ENCODE measurements at regions not wholly inside any gene's neighbourhood (a gene's known extent, or its start where the extent isn't known, plus 50 kb on each side); places are given as distances from the start of the nearest gene placed in this dataset.
"Not testable (repeated sequence)": the region's sequence is repeated elsewhere in the genome, so short reads cannot be mapped to it uniquely, and the experiment has no call there.

GRCh38 chr3:14000556-14000955 is 120.7 kb upstream of the WNT7A start:
- TF ChIP-seq JUND (IDR thresholded peaks at IDR 0.05; ENCODE audit: low read depth) = no peak
- in situ Hi-C loops (cut with HindIII; ENCODE audit: low pct_unique_long_range_greater_than_20kb, low sequenced_read_pairs) = no loop called here
- DNase-seq (ENCODE audit: low read depth in 1 of 2, low spot score in 1 of 2) = no peak

- in situ Hi-C loops (cut with HindIII; ENCODE audit: low pct_unique_long_range_greater_than_20kb, low sequenced_read_pairs) = no loop called here
- DNase-seq (ENCODE audit: low read depth in 1 of 2, low spot score in 1 of 2) = no peak
- no peak for TF ChIP-seq JUND (IDR thresholded peaks at IDR 0.05; ENCODE audit: low read depth)
Observed at GRCh38 chr3:13998831-13999230, 119.0 kb upstream of the WNT7A start.

GRCh38 chr3:13995216-13995615 is 115.3 kb upstream of the WNT7A start:
- DNase-seq (ENCODE audit: low read depth in 1 of 2, low spot score in 1 of 2); in situ Hi-C loops (cut with HindIII; ENCODE audit: low pct_unique_long_range_greater_than_20kb, low sequenced_read_pairs): not testable (repeated sequence)

- DNase-seq (ENCODE audit: low read depth in 1 of 2, low spot score in 1 of 2); in situ Hi-C loops (cut with HindIII; ENCODE audit: low pct_unique_long_range_greater_than_20kb, low sequenced_read_pairs): not testable (repeated sequence)
Observed at GRCh38 chr3:13988925-13989324, 109.1 kb upstream of the WNT7A start.

GRCh38 chr3:13976469-13976868 is 96.6 kb upstream of the WNT7A start:
- in situ Hi-C loops (cut with HindIII; ENCODE audit: low pct_unique_long_range_greater_than_20kb, low sequenced_read_pairs) = no loop called here
- TF ChIP-seq JUND (IDR thresholded peaks at IDR 0.05; ENCODE audit: low read depth) = no peak
- DNase-seq (ENCODE audit: low read depth in 1 of 2, low spot score in 1 of 2) = no peak

- in situ Hi-C loops (cut with HindIII; ENCODE audit: low pct_unique_long_range_greater_than_20kb, low sequenced_read_pairs) = no loop called here
- DNase-seq (ENCODE audit: low read depth in 1 of 2, low spot score in 1 of 2) = no peak
- TF ChIP-seq JUND (IDR thresholded peaks at IDR 0.05; ENCODE audit: low read depth) = no peak
Observed at GRCh38 chr3:13975686-13976085, 95.8 kb upstream of the WNT7A start.

GRCh38 chr3:13972679-13973379 is 93.0 kb upstream of the WNT7A start:
- no peak for DNase-seq (ENCODE audit: low read depth in 1 of 2, low spot score in 1 of 2)
- in situ Hi-C loops (cut with HindIII; ENCODE audit: low pct_unique_long_range_greater_than_20kb, low sequenced_read_pairs) = no loop called here
- no peak for TF ChIP-seq JUND (IDR thresholded peaks at IDR 0.05; ENCODE audit: low read depth)

- in situ Hi-C loops (cut with HindIII; ENCODE audit: low pct_unique_long_range_greater_than_20kb, low sequenced_read_pairs) = no loop called here
- peak; percentile 31 to 73 for DNase-seq (ENCODE audit: low read depth in 1 of 2, low spot score in 1 of 2)
- peak; percentile 67; the same call in 1 of the 2 replicates for TF ChIP-seq JUND (IDR thresholded peaks at IDR 0.05; ENCODE audit: low read depth)
Observed at GRCh38 chr3:13966302-13966701, 86.4 kb upstream of the WNT7A start.

GRCh38 chr3:13963137-13963886 is 83.4 kb upstream of the WNT7A start:
- no peak for TF ChIP-seq JUND (IDR thresholded peaks at IDR 0.05; ENCODE audit: low read depth)
- no peak for DNase-seq (ENCODE audit: low read depth in 1 of 2, low spot score in 1 of 2)
- in situ Hi-C loops (cut with HindIII; ENCODE audit: low pct_unique_long_range_greater_than_20kb, low sequenced_read_pairs) = no loop called here

- in situ Hi-C loops (cut with HindIII; ENCODE audit: low pct_unique_long_range_greater_than_20kb, low sequenced_read_pairs) = no loop called here
- DNase-seq (ENCODE audit: low read depth in 1 of 2, low spot score in 1 of 2) = no peak
- TF ChIP-seq JUND (IDR thresholded peaks at IDR 0.05; ENCODE audit: low read depth) = no peak
Observed at GRCh38 chr3:13954741-13955483, 75.0 kb upstream of the WNT7A start.

- in situ Hi-C loops (cut with HindIII; ENCODE audit: low pct_unique_long_range_greater_than_20kb, low sequenced_read_pairs) = no loop called here
- no peak for TF ChIP-seq JUND (IDR thresholded peaks at IDR 0.05; ENCODE audit: low read depth)
- DNase-seq (ENCODE audit: low read depth in 1 of 2, low spot score in 1 of 2) = peak in 1 of 2 experiments; percentile 39
Observed at GRCh38 chr3:13954266-13954665, 74.4 kb upstream of the WNT7A start.

GRCh38 chr3:13951184-13951583 is 71.3 kb upstream of the WNT7A start:
- no peak for DNase-seq (ENCODE audit: low read depth in 1 of 2, low spot score in 1 of 2)
- TF ChIP-seq JUND (IDR thresholded peaks at IDR 0.05; ENCODE audit: low read depth) = no peak
- in situ Hi-C loops (cut with HindIII; ENCODE audit: low pct_unique_long_range_greater_than_20kb, low sequenced_read_pairs) = no loop called here

- no peak for DNase-seq (ENCODE audit: low read depth in 1 of 2, low spot score in 1 of 2)
- no peak for TF ChIP-seq JUND (IDR thresholded peaks at IDR 0.05; ENCODE audit: low read depth)
- in situ Hi-C loops (cut with HindIII; ENCODE audit: low pct_unique_long_range_greater_than_20kb, low sequenced_read_pairs) = no loop called here
Observed at GRCh38 chr3:13950042-13950441, 70.2 kb upstream of the WNT7A start.

All from T47D (cell line).